ENCODE measurements at regions not wholly inside any gene's neighbourhood (a gene's known extent, or its start where the extent isn't known, plus 50 kb on each side); places are given as distances from the start of the nearest gene placed in this dataset.

DNA sequence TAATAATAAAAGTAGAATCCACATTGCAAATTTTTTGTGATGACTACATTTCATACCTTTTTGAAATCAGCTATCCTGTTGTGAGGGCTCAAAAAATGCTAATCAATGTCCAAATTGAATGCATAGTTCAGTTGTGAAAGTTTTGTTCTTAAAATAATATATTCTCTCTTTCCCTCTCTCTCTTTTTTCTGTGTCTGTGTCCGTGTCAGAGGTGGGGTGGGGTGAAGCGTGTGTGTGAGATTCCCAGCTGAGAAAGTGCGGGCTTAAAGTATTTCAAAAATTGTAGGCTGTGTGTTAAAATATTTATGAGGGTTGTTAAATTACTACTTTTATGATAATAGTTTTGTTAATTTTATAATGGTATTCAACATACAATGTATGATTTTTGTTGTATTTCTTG lies 388.0 kb upstream of the LRRTM4 start:
- H3K9me3 ChIP-seq (ENCODE audit: insufficient read depth, low read depth, low read length): no peaks in the 10 kb centered on the region
- H3K27me3 ChIP-seq (ENCODE audit: insufficient read depth, low read length, poor library complexity, severe bottlenecking): no peaks in the 10 kb centered on the region
- TF ChIP-seq, protein P1, sequence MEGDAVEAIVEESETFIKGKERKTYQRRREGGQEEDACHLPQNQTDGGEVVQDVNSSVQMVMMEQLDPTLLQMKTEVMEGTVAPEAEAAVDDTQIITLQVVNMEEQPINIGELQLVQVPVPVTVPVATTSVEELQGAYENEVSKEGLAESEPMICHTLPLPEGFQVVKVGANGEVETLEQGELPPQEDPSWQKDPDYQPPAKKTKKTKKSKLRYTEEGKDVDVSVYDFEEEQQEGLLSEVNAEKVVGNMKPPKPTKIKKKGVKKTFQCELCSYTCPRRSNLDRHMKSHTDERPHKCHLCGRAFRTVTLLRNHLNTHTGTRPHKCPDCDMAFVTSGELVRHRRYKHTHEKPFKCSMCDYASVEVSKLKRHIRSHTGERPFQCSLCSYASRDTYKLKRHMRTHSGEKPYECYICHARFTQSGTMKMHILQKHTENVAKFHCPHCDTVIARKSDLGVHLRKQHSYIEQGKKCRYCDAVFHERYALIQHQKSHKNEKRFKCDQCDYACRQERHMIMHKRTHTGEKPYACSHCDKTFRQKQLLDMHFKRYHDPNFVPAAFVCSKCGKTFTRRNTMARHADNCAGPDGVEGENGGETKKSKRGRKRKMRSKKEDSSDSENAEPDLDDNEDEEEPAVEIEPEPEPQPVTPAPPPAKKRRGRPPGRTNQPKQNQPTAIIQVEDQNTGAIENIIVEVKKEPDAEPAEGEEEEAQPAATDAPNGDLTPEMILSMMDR (conservative IDR thresholded peaks at IDR 0.05; ENCODE audit: low read length): no peak
- no peak for TF ChIP-seq EZH2phosphoT487 (IDR thresholded peaks at IDR 0.05; ENCODE audit: borderline replicate concordance)
- H3K4me2 ChIP-seq (ENCODE audit: low read depth, low read length, poor library complexity, severe bottlenecking): no peak overlapping the region
- no peaks in the 10 kb centered on the region for H3F3A ChIP-seq (ENCODE audit: low read depth)
- H3K79me2 ChIP-seq (ENCODE audit: insufficient read depth, low read length): no peaks in the 10 kb centered on the region
- no peaks in the 10 kb centered on the region for H4K20me1 ChIP-seq (ENCODE audit: insufficient read depth, low read length, poor library complexity, severe bottlenecking)
- no peaks in the 10 kb centered on the region for H3K4me1 ChIP-seq (ENCODE audit: insufficient read depth, low read length, poor library complexity, severe bottlenecking)
- no peaks in the 10 kb centered on the region for H3K36me3 ChIP-seq (ENCODE audit: insufficient read depth, low read length)
- no peak overlapping the region for H3K4me3 ChIP-seq (ENCODE audit: low read length, poor library complexity, severe bottlenecking)
- no peaks in the 10 kb centered on the region for H3K9me2 ChIP-seq (replicated peaks; ENCODE audit: low read depth, low read length)
- no peak overlapping the region for H2AFZ ChIP-seq (ENCODE audit: low read length)
- no peak overlapping the region for H3K9ac ChIP-seq (ENCODE audit: low read depth, low read length, poor library complexity, severe bottlenecking)

DNA sequence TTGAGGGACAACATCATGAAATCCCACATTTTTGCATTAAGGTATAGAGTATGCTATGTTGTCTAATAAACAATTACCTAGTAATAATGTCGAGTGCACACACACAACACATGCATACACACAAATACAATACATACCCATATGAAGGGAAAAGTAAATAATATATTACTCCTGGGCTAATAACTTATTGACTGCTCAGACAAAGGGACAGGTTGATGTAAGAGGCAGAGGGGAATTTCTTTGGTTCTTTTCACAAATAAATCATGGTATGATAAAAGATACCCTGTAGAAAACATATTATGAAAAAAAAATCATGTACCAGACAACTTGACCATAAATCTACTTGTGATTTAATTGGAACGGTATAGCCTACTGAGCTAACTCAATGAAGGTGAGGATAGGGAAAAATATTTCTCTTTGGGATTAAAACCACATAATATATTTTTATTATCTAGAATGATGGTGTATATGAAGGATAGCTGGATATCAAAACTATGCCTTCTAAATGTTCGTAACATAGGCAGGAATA lies 398.7 kb upstream of the LRRTM4 start:
- H3K79me2 ChIP-seq (ENCODE audit: insufficient read depth, low read length): no peaks in the 10 kb centered on the region
- no peak overlapping the region for H3K4me3 ChIP-seq (ENCODE audit: low read length, poor library complexity, severe bottlenecking)
- TF ChIP-seq, protein P1 (conservative IDR thresholded peaks at IDR 0.05; ENCODE audit: low read length): no peak
- no peak for TF ChIP-seq EZH2phosphoT487 (IDR thresholded peaks at IDR 0.05; ENCODE audit: borderline replicate concordance)

DNA sequence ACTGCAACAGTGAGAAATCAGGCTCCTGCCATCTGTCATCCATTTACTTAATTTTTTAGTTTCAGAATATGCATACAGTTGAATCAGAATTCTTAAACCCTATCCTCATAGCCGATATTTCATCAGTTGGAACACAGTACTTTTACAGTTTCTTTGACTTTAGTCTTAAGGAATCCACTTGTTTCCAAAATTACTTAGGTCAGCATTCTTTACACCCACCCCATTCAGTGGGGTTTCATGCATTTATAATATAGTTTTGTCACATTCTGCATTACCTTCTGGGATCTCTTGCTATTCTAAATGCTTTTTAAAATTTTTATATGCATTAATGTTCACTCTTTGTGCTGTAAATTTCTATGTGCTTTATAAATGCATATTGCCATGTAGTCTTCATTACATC lies 400.4 kb upstream of the LRRTM4 start:
- Histone ChIP-seq H3K27me3 (ENCODE audit: insufficient read depth, low read length, poor library complexity, severe bottlenecking) (no peaks in the 10 kb centered on the region), H3K36me3 (ENCODE audit: insufficient read depth, low read length) (no peaks in the 10 kb centered on the region), H3K9ac (ENCODE audit: low read depth, low read length, poor library complexity, severe bottlenecking) (no peak overlapping the region), H3K4me1 (ENCODE audit: insufficient read depth, low read length, poor library complexity, severe bottlenecking) (no peaks in the 10 kb centered on the region), H3K4me3 (ENCODE audit: low read length, poor library complexity, severe bottlenecking) (no peak overlapping the region), H3K4me2 (ENCODE audit: low read depth, low read length, poor library complexity, severe bottlenecking) (no peak overlapping the region), H2AFZ (ENCODE audit: low read length) (no peak overlapping the region), H3F3A (ENCODE audit: low read depth) (no peaks in the 10 kb centered on the region), H3K9me3 (ENCODE audit: insufficient read depth, low read depth, low read length) (no peaks in the 10 kb centered on the region), H3K79me2 (ENCODE audit: insufficient read depth, low read length) (no peaks in the 10 kb centered on the region), H4K20me1 (ENCODE audit: insufficient read depth, low read length, poor library complexity, severe bottlenecking) (no peaks in the 10 kb centered on the region), H3K9me2 (replicated peaks; ENCODE audit: low read depth, low read length) (no peaks in the 10 kb centered on the region)
- TF ChIP-seq EZH2phosphoT487 (IDR thresholded peaks at IDR 0.05; ENCODE audit: borderline replicate concordance): no peak
- TF ChIP-seq, protein P1 (conservative IDR thresholded peaks at IDR 0.05; ENCODE audit: low read length): no peak

More for the DNA sequence above, 398.7 kb upstream of the LRRTM4 start:
- H3K9me2 ChIP-seq (replicated peaks; ENCODE audit: low read depth, low read length): no peaks in the 10 kb centered on the region
- no peak overlapping the region for H3K4me2 ChIP-seq (ENCODE audit: low read depth, low read length, poor library complexity, severe bottlenecking)
- no peaks in the 10 kb centered on the region for H3K36me3 ChIP-seq (ENCODE audit: insufficient read depth, low read length)
- H3K9ac ChIP-seq (ENCODE audit: low read depth, low read length, poor library complexity, severe bottlenecking): no peak overlapping the region
- H3F3A ChIP-seq (ENCODE audit: low read depth): no peaks in the 10 kb centered on the region
- no peak overlapping the region for H2AFZ ChIP-seq (ENCODE audit: low read length)
- H3K27me3 ChIP-seq (ENCODE audit: insufficient read depth, low read length, poor library complexity, severe bottlenecking): no peaks in the 10 kb centered on the region
- H3K4me1 ChIP-seq (ENCODE audit: insufficient read depth, low read length, poor library complexity, severe bottlenecking): no peaks in the 10 kb centered on the region
- no peaks in the 10 kb centered on the region for H3K9me3 ChIP-seq (ENCODE audit: insufficient read depth, low read depth, low read length)
- H4K20me1 ChIP-seq (ENCODE audit: insufficient read depth, low read length, poor library complexity, severe bottlenecking): no peaks in the 10 kb centered on the region

Data from Loucy (cell line).